ENCODE measurements at regions not wholly inside any gene's neighbourhood (a gene's known extent, or its start where the extent isn't known, plus 50 kb on each side); places are given as distances from the start of the nearest gene placed in this dataset.

GRCh38 chr18:1778496-1779178 is 792.7 kb downstream of the METTL4 start:
- TF ChIP-seq CTCF (IDR thresholded peaks at IDR 0.05; ENCODE audit: insufficient read depth, low read depth, low read length): no peak
- no peak for TF ChIP-seq EZH2 (IDR thresholded peaks at IDR 0.05; ENCODE audit: insufficient read depth, low read length)

Measured in astrocyte (in vitro differentiated cells and primary cell).